ENCODE measurements at regions not wholly inside any gene's neighbourhood (a gene's known extent, or its start where the extent isn't known, plus 50 kb on each side); places are given as distances from the start of the nearest gene placed in this dataset.

GRCh38 chr18:29057703-29058102 lies 880.8 kb upstream of the CDH2 start:
- Histone ChIP-seq H3K4me1 (ENCODE audit: control insufficient read depth, insufficient read depth, low read length) (no peaks in the 10 kb centered on the region), H3K4me3 (ENCODE audit: low read depth in 2 of 2, low read length in 2 of 2) (no peak overlapping the region), H3K27ac (ENCODE audit: low read length) (no peak overlapping the region), H3K9me3 (ENCODE audit: control insufficient read depth, insufficient read depth, low read depth, low read length) (no peaks in the 10 kb centered on the region), H3K36me3 (ENCODE audit: control insufficient read depth, insufficient read depth, low read length) (no peaks in the 10 kb centered on the region), H3K27me3 (ENCODE audit: control insufficient read depth, insufficient read depth, low read length) (no peaks in the 10 kb centered on the region)
- intact Hi-C loops (cut with micrococcal nuclease; ENCODE audit: unreplicated experiment) (no loop called here), in situ Hi-C loops (cut with HindIII; ENCODE audit: low pct_unique_long_range_greater_than_20kb, low sequenced_read_pairs) (no loop called here)
- ChIA-PET CTCF (no interaction called here), POLR2A (no interaction called here)
- no peak for ATAC-seq
- no peak for DNase-seq (ENCODE audit: low read depth, low spot score)
- no peak for TF ChIP-seq REST (IDR thresholded peaks at IDR 0.05; ENCODE audit: insufficient read depth in 1 of 2, low read depth in 2 of 2, low read length in 1 of 2)
- no peak for TF ChIP-seq TCF7L2 (IDR thresholded peaks at IDR 0.05; ENCODE audit: low read depth, low read length)
- no peak for TF ChIP-seq CTCF (IDR thresholded peaks at IDR 0.05)
- TF ChIP-seq POLR2AphosphoS5 (IDR thresholded peaks at IDR 0.05; ENCODE audit: low read depth, low read length) = no peak
- no peak for TF ChIP-seq SIN3A (IDR thresholded peaks at IDR 0.05; ENCODE audit: borderline replicate concordance, insufficient read depth, low read depth, low read length)
- no TSS peak for BruUV-seq (replicated peaks)

GRCh38 chr18:29056800-29057199 lies 879.9 kb upstream of the CDH2 start:
- in situ Hi-C loops (cut with HindIII; ENCODE audit: low pct_unique_long_range_greater_than_20kb, low sequenced_read_pairs) = no loop called here
- intact Hi-C loops (cut with micrococcal nuclease; ENCODE audit: unreplicated experiment) = no loop called here
- Histone ChIP-seq H3K4me3 (ENCODE audit: low read depth in 2 of 2, low read length in 2 of 2) (no peak overlapping the region), H3K27me3 (ENCODE audit: control insufficient read depth, insufficient read depth, low read length) (no peaks in the 10 kb centered on the region), H3K27ac (ENCODE audit: low read length) (no peak overlapping the region), H3K9me3 (ENCODE audit: control insufficient read depth, insufficient read depth, low read depth, low read length) (no peaks in the 10 kb centered on the region), H3K36me3 (ENCODE audit: control insufficient read depth, insufficient read depth, low read length) (no peaks in the 10 kb centered on the region), H3K4me1 (ENCODE audit: control insufficient read depth, insufficient read depth, low read length) (no peaks in the 10 kb centered on the region)
- no peak for TF ChIP-seq CTCF (IDR thresholded peaks at IDR 0.05)
- no peak for TF ChIP-seq SIN3A (IDR thresholded peaks at IDR 0.05; ENCODE audit: borderline replicate concordance, insufficient read depth, low read depth, low read length)
- TF ChIP-seq POLR2AphosphoS5 (IDR thresholded peaks at IDR 0.05; ENCODE audit: low read depth, low read length) = no peak
- no peak for TF ChIP-seq TCF7L2 (IDR thresholded peaks at IDR 0.05; ENCODE audit: low read depth, low read length)
- no peak for TF ChIP-seq REST (IDR thresholded peaks at IDR 0.05; ENCODE audit: insufficient read depth in 1 of 2, low read depth in 2 of 2, low read length in 1 of 2)
- ChIA-PET CTCF (no interaction called here), POLR2A (no interaction called here)
- DNase-seq (ENCODE audit: low read depth, low spot score) (no peak), ATAC-seq (no peak)
- no TSS peak for BruUV-seq (replicated peaks)

Data from Panc1 (cell line).